ENCODE measurements at regions not wholly inside any gene's neighbourhood (a gene's known extent, or its start where the extent isn't known, plus 50 kb on each side); places are given as distances from the start of the nearest gene placed in this dataset.

- Histone ChIP-seq H3K27me3 (ENCODE audit: control insufficient read depth, insufficient read depth, low read length) (no peaks in the 10 kb centered on the region), H3K4me3 (ENCODE audit: low read depth, low read length) (no peak overlapping the region), H3K9me3 (ENCODE audit: control insufficient read depth, insufficient read depth, low read length) (no peaks in the 10 kb centered on the region; the same call in 1 of the 2 replicates), H3K27ac (ENCODE audit: low read depth, low read length) (no peak overlapping the region)
- POLR2A ChIA-PET, result no interaction called here
- DNase-seq (ENCODE audit: low read depth, low spot score), result no peak
- TF ChIP-seq CTCF (IDR thresholded peaks at IDR 0.05; ENCODE audit: low read depth, low read length), result no peak
- CTCF ChIA-PET, result no interaction called here
Observed at GRCh38 chr1:72648465-72648864, 366.1 kb upstream of the NEGR1 start.

- no peak for DNase-seq (ENCODE audit: low read depth, low spot score)
- Histone ChIP-seq H3K4me3 (ENCODE audit: low read depth, low read length) (no peak overlapping the region), H3K27ac (ENCODE audit: low read depth, low read length) (no peak overlapping the region), H3K27me3 (ENCODE audit: control insufficient read depth, insufficient read depth, low read length) (no peaks in the 10 kb centered on the region), H3K9me3 (ENCODE audit: control insufficient read depth, insufficient read depth, low read length) (no peaks in the 10 kb centered on the region; the same call in 1 of the 2 replicates)
- POLR2A ChIA-PET, result no interaction called here
- no peak for TF ChIP-seq CTCF (IDR thresholded peaks at IDR 0.05; ENCODE audit: low read depth, low read length)
- CTCF ChIA-PET, result no interaction called here
Observed at GRCh38 chr1:72643142-72643541, 360.8 kb upstream of the NEGR1 start.

- POLR2A ChIA-PET, result no interaction called here
- DNase-seq (ENCODE audit: low read depth, low spot score), result no peak
- CTCF ChIA-PET, result interaction anchor here (2.2 to 3.6 kb wide), 2 partner anchors 14 to 16 kb away, joined by 5 to 19 read pairs; no protein-coding TSS in a partner anchor
- Histone ChIP-seq H3K27me3 (ENCODE audit: control insufficient read depth, insufficient read depth, low read length) (no peaks in the 10 kb centered on the region), H3K9me3 (ENCODE audit: control insufficient read depth, insufficient read depth, low read length) (no peaks in the 10 kb centered on the region), H3K4me3 (ENCODE audit: low read depth, low read length) (no peak overlapping the region), H3K27ac (ENCODE audit: low read depth, low read length) (no peak overlapping the region)
- TF ChIP-seq CTCF (IDR thresholded peaks at IDR 0.05; ENCODE audit: low read depth, low read length), result no peak
Observed at GRCh38 chr1:72637593-72637992, 355.3 kb upstream of the NEGR1 start.

GRCh38 chr1:72636631-72637030 is 354.3 kb upstream of the NEGR1 start:
- no peak for DNase-seq (ENCODE audit: low read depth, low spot score)
- no peak for TF ChIP-seq CTCF (IDR thresholded peaks at IDR 0.05; ENCODE audit: low read depth, low read length)
- POLR2A ChIA-PET, result no interaction called here
- Histone ChIP-seq H3K9me3 (ENCODE audit: control insufficient read depth, insufficient read depth, low read length) (no peaks in the 10 kb centered on the region), H3K27ac (ENCODE audit: low read depth, low read length) (no peak overlapping the region), H3K27me3 (ENCODE audit: control insufficient read depth, insufficient read depth, low read length) (no peaks in the 10 kb centered on the region), H3K4me3 (ENCODE audit: low read depth, low read length) (no peak overlapping the region)
- CTCF ChIA-PET, result interaction anchor here (0.9 to 3.6 kb wide), 2 partner anchors 13 to 1556 kb away, joined by 3 to 19 read pairs; partner anchors contain the start of gene ZRANB2

GRCh38 chr1:72635719-72636118 is 353.4 kb upstream of the NEGR1 start:
- ChIA-PET POLR2A (no interaction called here), CTCF (interaction anchor here (2.4 kb wide), 1 partner anchor 12 kb away, joined by 22 read pairs; no protein-coding TSS in a partner anchor)
- Histone ChIP-seq H3K27me3 (ENCODE audit: control insufficient read depth, insufficient read depth, low read length) (no peaks in the 10 kb centered on the region), H3K9me3 (ENCODE audit: control insufficient read depth, insufficient read depth, low read length) (no peaks in the 10 kb centered on the region), H3K4me3 (ENCODE audit: low read depth, low read length) (no peak overlapping the region), H3K27ac (ENCODE audit: low read depth, low read length) (no peak overlapping the region)
- no peak for TF ChIP-seq CTCF (IDR thresholded peaks at IDR 0.05; ENCODE audit: low read depth, low read length)
- DNase-seq (ENCODE audit: low read depth, low spot score), result no peak
